Body of pancreas (tissue), 4 donors: ENCODE measurements at regions not wholly inside any gene's neighbourhood (a gene's known extent, or its start where the extent isn't known, plus 50 kb on each side); places are given as distances from the start of the nearest gene placed in this dataset.

Experiments used
- ATAC-seq: fragments of 150-250 bp; one replicate; pipeline ENCODE4 v1.9.1; 2016
- DNase-seq, 4 donors: peaks; one replicate each; pipeline ENCODE4 v3.0.0-alpha.2; 2019
- H3K27ac ChIP-seq, 4 donors: fragments of 200-600 bp; sonication (generic); 1 replicate in 3 of 4; 2 replicates in 1 of 4; pipeline versions ENCODE4 v1.5.1 to v1.6.1; 2016 to 2019; ENCODE audit warnings: mild to moderate bottlenecking in 1 of 4, mixed read lengths in 1 of 4, moderate library complexity in 1 of 4
- H3K27me3 ChIP-seq, 2 donors: fragments of 200-600 bp; sonication (generic); one replicate each; pipeline ENCODE4 v1.6.0; 2016; ENCODE audit warnings: mild to moderate bottlenecking in 1 of 2
- H3K36me3 ChIP-seq, 2 donors: fragments of 200-600 bp; sonication (generic); replicated peaks in 1 of 2; 2 replicates each; pipeline ENCODE4 v1.5.1; 2016; ENCODE audit warnings: low read depth in 2 of 2; ENCODE audit not compliant: insufficient read depth in 1 of 2
- H3K4me1 ChIP-seq: fragments of 200-600 bp; sonication (generic); one replicate; pipeline ENCODE4 v1.6.0; 2016
- H3K4me3 ChIP-seq, 2 donors: fragments of 200-600 bp; sonication (generic); 1 replicate in 1 of 2; 2 replicates in 1 of 2; pipeline ENCODE4 v1.5.1; 2016 to 2019
- H3K9me3 ChIP-seq, 3 donors: fragments of 200-600 bp; sonication (generic); 1 replicate in 2 of 3; 2 replicates in 1 of 3; pipeline ENCODE4 v1.5.1; 2016
- CTCF ChIP-seq, 7 experiments: fragments of 450-650 bp in 4 of 7; fragments of 200-600 bp in 3 of 7; sonication (generic) in 3 of 7; IDR thresholded peaks; one replicate each; pipeline ENCODE4 v1.5.1; 2016 to 2019; ENCODE audit warnings: antibody characterized with exemption in 7 of 7
- POLR2A ChIP-seq, 3 donors: fragments of 450-650 bp; IDR thresholded peaks; one replicate each; pipeline ENCODE4 v1.6.1; 2016; ENCODE audit warnings: antibody characterized with exemption in 3 of 3, mild to moderate bottlenecking in 2 of 3
- WGBS, 2 donors: methylation state at CpG; one replicate each; pipeline ENCODE4 v1.1.5; 2017; 5-methylcytosine and 5-hydroxymethylcytosine counted together
- intact Hi-C: fragments of 100-400 bp; cut with DNase I; formaldehyde crosslinking; loops from one replicate; pipeline ENCODE4 v1.15.1; 2023

- no peak for TF ChIP-seq CTCF (IDR thresholded peaks at IDR 0.05)
- no peak for TF ChIP-seq POLR2A (IDR thresholded peaks at IDR 0.05)
- no peaks in the 10 kb centered on the region for H3K27me3 ChIP-seq
- no peaks in the 10 kb centered on the region for H3K36me3 ChIP-seq
- no peaks in the 10 kb centered on the region for H3K4me1 ChIP-seq
- H3K9me3 ChIP-seq: no peaks in the 10 kb centered on the region
- intact Hi-C loops: no loop called here
- H3K27ac ChIP-seq: no peak overlapping the region
- no peak overlapping the region for H3K4me3 ChIP-seq
- ATAC-seq: no peak
- 61 to 65% methylated on average over 7 of the region's 7 CpGs for WGBS, 2 donors
- no peak for DNase-seq
Observed at GRCh38 chr11:64484191-64485022, 71.3 kb upstream of the SLC22A11 start.

- Histone ChIP-seq H3K27me3 (no peaks in the 10 kb centered on the region), H3K4me3 (no peak overlapping the region), H3K36me3 (no peaks in the 10 kb centered on the region), H3K9me3 (no peaks in the 10 kb centered on the region), H3K27ac (no peak overlapping the region), H3K4me1 (no peaks in the 10 kb centered on the region)
- ATAC-seq: no peak
- WGBS, 2 donors: 52 to 59% methylated on average over 10 to 12 of the region's 12 CpGs
- intact Hi-C loops: no loop called here
- DNase-seq: no peak
- TF ChIP-seq CTCF (IDR thresholded peaks at IDR 0.05): no peak
- TF ChIP-seq POLR2A (IDR thresholded peaks at IDR 0.05): no peak
Observed at GRCh38 chr11:64485074-64485473, 70.7 kb upstream of the SLC22A11 start.

GRCh38 chr11:64489831-64490441, 65.8 kb upstream of the SLC22A11 start:
- no peaks in the 10 kb centered on the region for H3K36me3 ChIP-seq
- 6 to 18% methylated on average over 16 to 26 of the region's 26 CpGs for WGBS, 2 donors
- no peak overlapping the region for H3K27ac ChIP-seq
- peaks cover 0 to 5% of the 10 kb centered on the region in 2 donors for H3K27me3 ChIP-seq
- intact Hi-C loops: no loop called here
- TF ChIP-seq CTCF (IDR thresholded peaks at IDR 0.05) (peak; percentile 18 to 56 (median 51)), POLR2A (IDR thresholded peaks at IDR 0.05) (no peak)
- DNase-seq (peak; percentile 44 to 64 (median 52)), ATAC-seq (peak; percentile 77)
- no peaks in the 10 kb centered on the region for H3K4me1 ChIP-seq
- no peaks in the 10 kb centered on the region for H3K9me3 ChIP-seq
- H3K4me3 ChIP-seq: no peak overlapping the region

DNA sequence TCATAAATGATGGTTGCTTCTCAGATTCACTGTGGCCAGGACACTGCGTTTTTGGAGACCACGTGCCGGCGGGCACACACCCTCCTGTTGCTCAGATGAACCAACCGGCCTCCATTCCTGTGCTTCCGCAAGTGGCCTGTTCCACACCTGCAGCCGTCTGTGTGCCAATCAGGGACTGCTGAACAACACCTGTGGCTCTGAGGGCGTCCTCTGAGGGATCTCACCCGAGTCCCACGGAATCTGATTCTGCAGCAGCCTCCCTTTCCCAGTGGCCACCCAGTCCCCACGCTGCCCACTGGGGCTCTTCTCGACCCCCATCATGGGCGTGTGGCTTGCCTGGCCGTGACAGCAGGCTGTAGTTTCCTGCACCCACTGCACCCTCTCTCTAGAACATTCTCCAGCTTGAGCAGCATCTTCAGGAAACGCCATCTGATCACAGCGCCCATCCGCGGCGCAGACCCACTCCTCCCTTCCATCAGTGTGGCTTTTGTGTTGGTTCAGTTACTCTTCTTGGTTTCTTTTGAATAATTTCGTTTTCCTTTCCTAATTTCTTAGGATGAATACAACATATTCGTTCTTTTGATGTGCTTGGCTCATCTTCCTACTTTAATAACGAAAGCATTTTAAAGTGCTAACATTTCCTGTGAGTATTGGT, 65.1 kb upstream of the SLC22A11 start:
- Histone ChIP-seq H3K36me3 (no peaks in the 10 kb centered on the region), H3K27me3 (peaks cover 0 to 5% of the 10 kb centered on the region in 2 donors), H3K4me1 (no peaks in the 10 kb centered on the region), H3K9me3 (no peaks in the 10 kb centered on the region), H3K4me3 (no peak overlapping the region), H3K27ac (no peak overlapping the region)
- DNase-seq (no peak), ATAC-seq (no peak)
- intact Hi-C loops: no loop called here
- TF ChIP-seq CTCF (IDR thresholded peaks at IDR 0.05): no peak
- no peak for TF ChIP-seq POLR2A (IDR thresholded peaks at IDR 0.05)
- WGBS, 2 donors: 59 to 61% methylated on average over 22 of the region's 22 CpGs
